ENCODE measurements at regions not wholly inside any gene's neighbourhood (a gene's known extent, or its start where the extent isn't known, plus 50 kb on each side); places are given as distances from the start of the nearest gene placed in this dataset.

- Mint-ChIP-seq H3K4me1 (ENCODE audit: low read depth) (no peaks in the 10 kb centered on the region), H3K9me3 (ENCODE audit: low read depth) (no peaks in the 10 kb centered on the region), H3K27ac (no peak overlapping the region), H3K27me3 (no peaks in the 10 kb centered on the region), H3K4me3 (ENCODE audit: low read depth) (no peak overlapping the region), H3K36me3 (ENCODE audit: insufficient read depth) (no peaks in the 10 kb centered on the region)
- no peak for DNase-seq (ENCODE audit: low spot score, unreplicated experiment)
- no peak for TF ChIP-seq CTCF (IDR thresholded peaks at IDR 0.05; ENCODE audit: unreplicated experiment)
Measured at GRCh38 chr5:159458217-159458711, 128.0 kb upstream of the IL12B start.

- Mint-ChIP-seq H3K4me1 (ENCODE audit: low read depth) (no peaks in the 10 kb centered on the region), H3K27ac (no peak overlapping the region), H3K9me3 (ENCODE audit: low read depth) (no peaks in the 10 kb centered on the region), H3K27me3 (no peaks in the 10 kb centered on the region), H3K36me3 (ENCODE audit: insufficient read depth) (no peaks in the 10 kb centered on the region), H3K4me3 (ENCODE audit: low read depth) (no peak overlapping the region)
- no peak for TF ChIP-seq CTCF (IDR thresholded peaks at IDR 0.05; ENCODE audit: unreplicated experiment)
- no peak for DNase-seq (ENCODE audit: low spot score, unreplicated experiment)
Measured at GRCh38 chr5:159459132-159459627, 128.9 kb upstream of the IL12B start.

- no peaks in the 10 kb centered on the region for H3K27me3 Mint-ChIP-seq
- TF ChIP-seq CTCF (IDR thresholded peaks at IDR 0.05; ENCODE audit: unreplicated experiment) = no peak
- no peaks in the 10 kb centered on the region for H3K36me3 Mint-ChIP-seq (ENCODE audit: insufficient read depth)
- H3K27ac Mint-ChIP-seq = no peak overlapping the region
- no peaks in the 10 kb centered on the region for H3K4me1 Mint-ChIP-seq (ENCODE audit: low read depth)
- no peak for DNase-seq (ENCODE audit: low spot score, unreplicated experiment)
- H3K9me3 Mint-ChIP-seq (ENCODE audit: low read depth) = no peaks in the 10 kb centered on the region
- no peak overlapping the region for H3K4me3 Mint-ChIP-seq (ENCODE audit: low read depth)
Measured at GRCh38 chr5:159459951-159460538, 129.8 kb upstream of the IL12B start.

GRCh38 chr5:159463590-159464321 lies 133.5 kb upstream of the IL12B start:
- no peaks in the 10 kb centered on the region for H3K9me3 Mint-ChIP-seq (ENCODE audit: low read depth)
- H3K4me1 Mint-ChIP-seq (ENCODE audit: low read depth) = peaks cover 2% of the 10 kb centered on the region
- no peak overlapping the region for H3K4me3 Mint-ChIP-seq (ENCODE audit: low read depth)
- no peaks in the 10 kb centered on the region for H3K27me3 Mint-ChIP-seq
- H3K27ac Mint-ChIP-seq = no peak overlapping the region
- no peak for DNase-seq (ENCODE audit: low spot score, unreplicated experiment)
- no peaks in the 10 kb centered on the region for H3K36me3 Mint-ChIP-seq (ENCODE audit: insufficient read depth)
- TF ChIP-seq CTCF (IDR thresholded peaks at IDR 0.05; ENCODE audit: unreplicated experiment) = no peak

- no peak overlapping the region for H3K4me3 Mint-ChIP-seq (ENCODE audit: low read depth)
- H3K27me3 Mint-ChIP-seq = no peaks in the 10 kb centered on the region
- peaks cover 2% of the 10 kb centered on the region for H3K4me1 Mint-ChIP-seq (ENCODE audit: low read depth)
- no peak overlapping the region for H3K27ac Mint-ChIP-seq
- no peak for DNase-seq (ENCODE audit: low spot score, unreplicated experiment)
- no peak for TF ChIP-seq CTCF (IDR thresholded peaks at IDR 0.05; ENCODE audit: unreplicated experiment)
- no peaks in the 10 kb centered on the region for H3K36me3 Mint-ChIP-seq (ENCODE audit: insufficient read depth)
- H3K9me3 Mint-ChIP-seq (ENCODE audit: low read depth) = no peaks in the 10 kb centered on the region
Measured at GRCh38 chr5:159465604-159466003, 135.3 kb upstream of the IL12B start.
